Endothelial cell of umbilical vein (primary cell): ENCODE measurements at regions not wholly inside any gene's neighbourhood (a gene's known extent, or its start where the extent isn't known, plus 50 kb on each side); places are given as distances from the start of the nearest gene placed in this dataset.

Experiments used
- BruUV-seq: library from RNA; stranded (reverse); fragments of 400-500 nt; replicated peaks from 2 replicates; lab custom pipeline; 2021; lab: Mats Ljungman, UMichigan
- CTCF ChIA-PET: fragments of 300-600, 350-600 bp; sonication (Branson Sonifier 250); formaldehyde crosslinking; loops from one replicate; lab custom pipeline; 2021; ENCODE audit warnings: antibody characterized with exemption, inconsistent platforms; lab: Charles Lee
- POLR2A ChIA-PET: fragments of 300-600, 350-600 bp; sonication (Branson Sonifier 250); formaldehyde crosslinking; loops from one replicate; lab custom pipeline; 2021; ENCODE audit warnings: antibody characterized with exemption, inconsistent platforms; lab: Charles Lee
- DNase-seq: peaks from one replicate; pipeline ENCODE4 v3.0.0-alpha.2; 2011; ENCODE audit warnings: low read depth, low spot score
- FAIRE-seq: peaks from 2 replicates; lab custom pipeline; 2011; peaks lifted over from hg19 to GRCh38; lab: Jason Lieb, UNC
- H2AFZ ChIP-seq: 2 replicates; pipeline ENCODE4 v1.6.0; 2012; ENCODE audit warnings: low read depth, low read length, control low read depth, inconsistent platforms
- H3K27ac ChIP-seq: 2 replicates; pipeline ENCODE4 v1.5.1; 2011; ENCODE audit warnings: low read depth, mild to moderate bottlenecking, control low read depth, low read length, moderate library complexity; ENCODE audit not compliant: insufficient read depth
- H3K27me3 ChIP-seq, 2 experiments: 2 replicates each; pipeline versions ENCODE4 v1.6.0 to v1.6.1; 2011; ENCODE audit warnings: low read length in 2 of 2, mixed read lengths in 1 of 2; ENCODE audit not compliant: control insufficient read depth in 2 of 2, insufficient read depth in 2 of 2
- H3K36me3 ChIP-seq, 2 experiments: 2 replicates in 1 of 2; 3 replicates in 1 of 2; pipeline ENCODE4 v1.5.1; 2011; ENCODE audit warnings: low read length in 2 of 2, mild to moderate bottlenecking in 1 of 2, moderate library complexity in 1 of 2; ENCODE audit not compliant: control insufficient read depth in 2 of 2, insufficient read depth in 2 of 2; ENCODE audit errors: extremely low read depth in 1 of 2
- H3K4me1 ChIP-seq: 3 replicates; pipeline ENCODE4 v1.5.1; 2011; ENCODE audit warnings: mild to moderate bottlenecking, low read length; ENCODE audit not compliant: control insufficient read depth, insufficient read depth; ENCODE audit errors: extremely low read depth
- H3K4me2 ChIP-seq: 2 replicates; pipeline ENCODE4 v1.6.1; 2011; ENCODE audit warnings: low read length, control low read depth, mixed read lengths; ENCODE audit not compliant: insufficient read depth
- H3K4me3 ChIP-seq, 3 experiments: fragments of 200-600 bp in 1 of 3; sonication (generic), shearing (Covaris generic) in 1 of 3; replicated peaks in 1 of 3; 2 replicates each; pipeline ENCODE4 v1.5.1; 2011 to 2016; ENCODE audit warnings: control low read depth in 3 of 3, low read length in 3 of 3, mild to moderate bottlenecking in 2 of 3, inconsistent platforms in 1 of 3, low read depth in 1 of 3, moderate library complexity in 1 of 3; ENCODE audit not compliant: insufficient read depth in 1 of 3
- H3K79me2 ChIP-seq: 2 replicates; pipeline ENCODE4 v1.6.0; 2012; ENCODE audit warnings: low read length, inconsistent platforms; ENCODE audit not compliant: control insufficient read depth, insufficient read depth
- H3K9ac ChIP-seq: replicated peaks from 2 replicates; pipeline ENCODE3; 2011; ENCODE audit warnings: low read length, control low read depth; ENCODE audit not compliant: insufficient read depth; ENCODE audit errors: extremely low read depth
- H3K9me1 ChIP-seq: replicated peaks from 3 replicates; pipeline ENCODE4 v1.6.0; 2011; ENCODE audit warnings: mild to moderate bottlenecking, low read length; ENCODE audit not compliant: control insufficient read depth, insufficient read depth; ENCODE audit errors: extremely low read depth
- H3K9me3 ChIP-seq: replicated peaks from 2 replicates; pipeline ENCODE4 v1.5.1; 2012; ENCODE audit warnings: low read length, inconsistent platforms; ENCODE audit not compliant: control insufficient read depth, insufficient read depth
- H4K20me1 ChIP-seq: replicated peaks from 2 replicates; pipeline ENCODE3; 2011; ENCODE audit warnings: mild to moderate bottlenecking, low read length; ENCODE audit not compliant: control insufficient read depth, insufficient read depth; ENCODE audit errors: extremely low read depth
- CTCF ChIP-seq, 2 donors: IDR thresholded peaks; 1 replicate in 1 of 2; 2 replicates in 1 of 2; pipeline ENCODE4 v1.5.1; 2011; ENCODE audit warnings: low read length in 2 of 2, mild to moderate bottlenecking in 2 of 2, moderate library complexity in 2 of 2, control low read depth in 1 of 2, inconsistent platforms in 1 of 2, low read depth in 1 of 2; ENCODE audit not compliant: insufficient read depth in 1 of 2; ENCODE audit errors: extremely low read depth in 1 of 2
- EZH2 ChIP-seq: IDR thresholded peaks from 2 replicates; pipeline ENCODE4 v1.6.1; 2012; ENCODE audit warnings: borderline replicate concordance, low read depth, mild to moderate bottlenecking, moderate library complexity, low read length, inconsistent platforms; ENCODE audit not compliant: severe bottlenecking
- FOS ChIP-seq: IDR thresholded peaks from 2 replicates; pipeline ENCODE4 v1.6.1; 2011; ENCODE audit warnings: mild to moderate bottlenecking, low read length, moderate library complexity, borderline replicate concordance; ENCODE audit not compliant: insufficient read depth
- GATA2 ChIP-seq: IDR thresholded peaks from 2 replicates; pipeline ENCODE4 v1.7.0; 2011; ENCODE audit warnings: low read depth, mild to moderate bottlenecking, moderate library complexity, mixed read lengths, low read length; ENCODE audit not compliant: insufficient read length, insufficient read depth
- JUN ChIP-seq: IDR thresholded peaks from 2 replicates; pipeline ENCODE4 v1.6.1; 2011; ENCODE audit warnings: borderline replicate concordance, low read depth; ENCODE audit not compliant: insufficient read length, insufficient read depth
- MAX ChIP-seq: IDR thresholded peaks from 2 replicates; pipeline ENCODE4 v1.6.1; 2011; ENCODE audit not compliant: insufficient read depth, insufficient read length
- MYC ChIP-seq: IDR thresholded peaks from one replicate; pipeline ENCODE4 v1.6.1; 2011; ENCODE audit warnings: mild to moderate bottlenecking, low read depth, low read length
- POLR2A ChIP-seq: IDR thresholded peaks from 2 replicates; pipeline ENCODE4 v1.6.1; 2012; ENCODE audit warnings: low read depth, mild to moderate bottlenecking, control low read depth, low read length
- POLR2AphosphoS5 ChIP-seq: IDR thresholded peaks from 2 replicates; pipeline ENCODE4 v1.6.1; 2012; ENCODE audit warnings: low read depth, mild to moderate bottlenecking, control low read depth, low read length, moderate library complexity; ENCODE audit not compliant: insufficient read depth
- dilution Hi-C: fragments of 300-500 bp; cut with MboI; formaldehyde crosslinking; loops from one replicate; pipeline ENCODE4 v1.15.0; 2019; ENCODE audit warnings: low sequenced_read_pairs; ENCODE audit not compliant: extremely low pct_ligation_motif_present
- intact Hi-C: fragments of 100-400 bp; cut with micrococcal nuclease; formaldehyde crosslinking; loops from one replicate; pipeline ENCODE4 v1.10.0; 2022

DNA sequence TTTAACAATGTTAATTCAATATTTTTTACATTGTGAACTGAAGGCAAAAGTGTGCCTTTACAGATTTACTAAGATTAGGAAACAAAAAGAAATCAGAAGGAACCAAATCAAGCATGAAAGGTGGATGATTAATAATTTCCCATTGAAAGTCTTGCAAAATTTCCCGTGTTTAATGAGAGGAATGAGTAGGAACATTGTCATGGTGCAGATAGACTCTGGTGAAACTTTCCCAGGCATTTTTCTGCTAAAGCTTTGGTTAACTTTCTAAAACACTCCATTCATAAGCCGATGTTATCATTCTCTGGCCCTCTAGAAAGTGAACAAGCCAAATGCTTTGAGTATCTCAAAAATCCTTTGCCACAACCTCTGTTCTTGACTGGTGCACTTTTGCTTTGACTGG, 1522.8 kb upstream of the PABPC4L start:
- dilution Hi-C loops: no loop called here
- Histone ChIP-seq H3K27me3 (no peaks in the 10 kb centered on the region), H2AFZ (no peak overlapping the region), H3K9ac (no peak overlapping the region), H3K79me2 (no peaks in the 10 kb centered on the region), H3K4me3 (no peak overlapping the region), H3K36me3 (no peaks in the 10 kb centered on the region), H3K9me3 (no peaks in the 10 kb centered on the region), H3K9me1 (no peaks in the 10 kb centered on the region), H3K27ac (no peak overlapping the region), H3K4me1 (no peaks in the 10 kb centered on the region), H4K20me1 (no peaks in the 10 kb centered on the region), H3K4me2 (no peak overlapping the region)
- ChIA-PET POLR2A (no interaction called here), CTCF (no interaction called here)
- FAIRE-seq (no peak), DNase-seq (no peak)
- no TSS peak for BruUV-seq
- TF ChIP-seq JUN: no peak
- intact Hi-C loops: no loop called here

DNA sequence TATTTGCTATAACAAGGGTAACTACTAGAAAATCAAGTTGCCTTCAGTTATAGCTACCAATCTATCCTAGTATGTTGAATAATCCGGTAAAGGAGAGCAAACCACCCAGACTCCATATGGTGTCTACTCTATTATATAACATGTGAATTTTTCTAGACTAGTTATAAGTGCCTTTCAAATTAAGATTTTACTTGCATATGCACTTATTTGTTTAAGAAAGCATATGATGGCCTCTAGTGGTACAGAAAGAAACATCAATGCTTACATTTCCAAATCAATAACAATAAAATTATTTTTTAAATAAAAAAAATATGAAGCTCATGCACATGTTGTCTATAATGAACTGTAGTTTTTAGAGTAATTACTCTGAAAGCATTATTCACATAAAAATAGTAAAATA, 1516.4 kb upstream of the PABPC4L start:
- H2AFZ ChIP-seq: no peak overlapping the region
- no peaks in the 10 kb centered on the region for H3K9me1 ChIP-seq
- intact Hi-C loops (no loop called here), dilution Hi-C loops (no loop called here)
- H3K9ac ChIP-seq: no peak overlapping the region
- BruUV-seq: no TSS peak
- H3K36me3 ChIP-seq: no peaks in the 10 kb centered on the region
- CTCF ChIA-PET: interaction anchor here (0.7 to 2.0 kb wide), 3 partner anchors 11 to 1147 kb away, joined by 3 to 8 read pairs (median 5); no protein-coding TSS in a partner anchor
- H4K20me1 ChIP-seq: no peaks in the 10 kb centered on the region
- H3K4me3 ChIP-seq: no peak overlapping the region
- POLR2A ChIA-PET: no interaction called here
- no peaks in the 10 kb centered on the region for H3K9me3 ChIP-seq
- no peak overlapping the region for H3K4me2 ChIP-seq
- FAIRE-seq: peak; percentile 26
- no peak overlapping the region for H3K27ac ChIP-seq
- TF ChIP-seq GATA2: no peak
- TF ChIP-seq MYC: no peak
- TF ChIP-seq MAX: no peak
- TF ChIP-seq FOS: no peak
- no peak for TF ChIP-seq POLR2A
- TF ChIP-seq EZH2: no peak
- TF ChIP-seq CTCF (IDR thresholded peaks at IDR 0.05; ENCODE audit: extremely low read depth in 1 of 2, insufficient read depth in 1 of 2, low read depth in 1 of 2, low read length in 2 of 2): no peak
- TF ChIP-seq JUN: no peak
- TF ChIP-seq POLR2AphosphoS5: no peak
- H3K79me2 ChIP-seq: no peaks in the 10 kb centered on the region
- H3K27me3 ChIP-seq: no peaks in the 10 kb centered on the region
- DNase-seq: no peak
- H3K4me1 ChIP-seq: no peaks in the 10 kb centered on the region
